ENCODE measurements at regions not wholly inside any gene's neighbourhood (a gene's known extent, or its start where the extent isn't known, plus 50 kb on each side); places are given as distances from the start of the nearest gene placed in this dataset.

GRCh38 chr18:2412281-2412680, 159.0 kb downstream of the METTL4 start:
- H2BK120ac ChIP-seq (ENCODE audit: low read depth, low read length): no peak overlapping the region
- H3K23ac ChIP-seq (ENCODE audit: low read length in 2 of 2): no peak overlapping the region
- no peak overlapping the region for H4K91ac ChIP-seq (ENCODE audit: low read length)
- H3K4ac ChIP-seq (ENCODE audit: low read depth in 1 of 2, low read length in 2 of 2): no peak overlapping the region
- H3K4me2 ChIP-seq (ENCODE audit: low read length, poor library complexity, severe bottlenecking): no peak overlapping the region
- no peak for DNase-seq
- 96% methylated on average over 3 of the region's 3 CpGs for WGBS
- no peak overlapping the region for H2AFZ ChIP-seq (ENCODE audit: low read depth, low read length)
- H3K27me3 ChIP-seq (ENCODE audit: control insufficient read depth in 1 of 2, insufficient read depth in 1 of 2, low read length in 2 of 2): no peaks in the 10 kb centered on the region
- no peak overlapping the region for H3K27ac ChIP-seq (ENCODE audit: low read length, poor library complexity, severe bottlenecking)
- H4K8ac ChIP-seq (ENCODE audit: low read length): no peak overlapping the region
- no peaks in the 10 kb centered on the region for H3K79me1 ChIP-seq (replicated peaks; ENCODE audit: low read length, poor library complexity, severe bottlenecking)
- H3K18ac ChIP-seq (ENCODE audit: low read depth in 1 of 2, low read length in 2 of 2): no peak overlapping the region
- no peak overlapping the region for H3K9ac ChIP-seq (ENCODE audit: low read length)
- no peak overlapping the region for H3K14ac ChIP-seq (ENCODE audit: low read length in 2 of 2)
- H3K9me3 ChIP-seq (ENCODE audit: control insufficient read depth, low read length): no peaks in the 10 kb centered on the region
- H2AK5ac ChIP-seq (ENCODE audit: low read length, severe bottlenecking): no peak overlapping the region
- H3K36me3 ChIP-seq (ENCODE audit: control insufficient read depth in 1 of 2, insufficient read depth in 2 of 2, low read depth in 1 of 2, low read length in 2 of 2): no peaks in the 10 kb centered on the region
- no peaks in the 10 kb centered on the region for H3K4me1 ChIP-seq (ENCODE audit: control insufficient read depth, insufficient read depth, low read depth, low read length)
- no peak overlapping the region for H2BK5ac ChIP-seq (ENCODE audit: low read depth, low read length, poor library complexity, severe bottlenecking)
- no peak overlapping the region for H2BK12ac ChIP-seq (ENCODE audit: low read length in 2 of 2)
- H3K4me3 ChIP-seq (ENCODE audit: insufficient read depth in 1 of 2, low read depth in 1 of 2, low read length in 2 of 2): no peak overlapping the region
- no peak overlapping the region for H2BK15ac ChIP-seq (ENCODE audit: low read depth, poor library complexity, severe bottlenecking)

GRCh38 chr18:2412996-2413751, 158.1 kb downstream of the METTL4 start:
- H3K9ac ChIP-seq (ENCODE audit: low read length): no peak overlapping the region
- H3K14ac ChIP-seq (ENCODE audit: low read length in 2 of 2): no peak overlapping the region
- H3K4me1 ChIP-seq (ENCODE audit: control insufficient read depth, insufficient read depth, low read depth, low read length): no peaks in the 10 kb centered on the region
- no peaks in the 10 kb centered on the region for H3K79me1 ChIP-seq (replicated peaks; ENCODE audit: low read length, poor library complexity, severe bottlenecking)
- no peak overlapping the region for H3K27ac ChIP-seq (ENCODE audit: low read length, poor library complexity, severe bottlenecking)
- H3K9me3 ChIP-seq (ENCODE audit: control insufficient read depth, low read length): no peaks in the 10 kb centered on the region
- peak overlapping the region in 1 of 2 experiments; percentile 22 for H2BK12ac ChIP-seq (ENCODE audit: low read length in 2 of 2)
- DNase-seq: no peak
- no peak overlapping the region for H4K8ac ChIP-seq (ENCODE audit: low read length)
- H2BK15ac ChIP-seq (ENCODE audit: low read depth, poor library complexity, severe bottlenecking): no peak overlapping the region
- H3K23ac ChIP-seq (ENCODE audit: low read length in 2 of 2): no peak overlapping the region
- H3K4ac ChIP-seq (ENCODE audit: low read depth in 1 of 2, low read length in 2 of 2): no peak overlapping the region
- H2AK5ac ChIP-seq (ENCODE audit: low read length, severe bottlenecking): no peak overlapping the region
- H3K4me3 ChIP-seq (ENCODE audit: insufficient read depth in 1 of 2, low read depth in 1 of 2, low read length in 2 of 2): no peak overlapping the region
- H3K4me2 ChIP-seq (ENCODE audit: low read length, poor library complexity, severe bottlenecking): no peak overlapping the region
- no peaks in the 10 kb centered on the region for H3K27me3 ChIP-seq (ENCODE audit: control insufficient read depth in 1 of 2, insufficient read depth in 1 of 2, low read length in 2 of 2)
- H3K18ac ChIP-seq (ENCODE audit: low read depth in 1 of 2, low read length in 2 of 2): no peak overlapping the region
- WGBS: 85% methylated on average over 7 of the region's 9 CpGs
- no peak overlapping the region for H2BK5ac ChIP-seq (ENCODE audit: low read depth, low read length, poor library complexity, severe bottlenecking)
- H4K91ac ChIP-seq (ENCODE audit: low read length): no peak overlapping the region
- H3K36me3 ChIP-seq (ENCODE audit: control insufficient read depth in 1 of 2, insufficient read depth in 2 of 2, low read depth in 1 of 2, low read length in 2 of 2): no peaks in the 10 kb centered on the region
- no peak overlapping the region for H2BK120ac ChIP-seq (ENCODE audit: low read depth, low read length)
- H2AFZ ChIP-seq (ENCODE audit: low read depth, low read length): no peak overlapping the region

GRCh38 chr18:2414235-2414634, 157.1 kb downstream of the METTL4 start:
- no peak overlapping the region for H2BK5ac ChIP-seq (ENCODE audit: low read depth, low read length, poor library complexity, severe bottlenecking)
- H4K91ac ChIP-seq (ENCODE audit: low read length): no peak overlapping the region
- H3K18ac ChIP-seq (ENCODE audit: low read depth in 1 of 2, low read length in 2 of 2): no peak overlapping the region
- no peak overlapping the region for H3K27ac ChIP-seq (ENCODE audit: low read length, poor library complexity, severe bottlenecking)
- H3K9ac ChIP-seq (ENCODE audit: low read length): no peak overlapping the region
- H3K4me2 ChIP-seq (ENCODE audit: low read length, poor library complexity, severe bottlenecking): no peak overlapping the region
- H3K4me3 ChIP-seq (ENCODE audit: insufficient read depth in 1 of 2, low read depth in 1 of 2, low read length in 2 of 2): no peak overlapping the region
- H4K8ac ChIP-seq (ENCODE audit: low read length): no peak overlapping the region
- no peak overlapping the region for H2AK5ac ChIP-seq (ENCODE audit: low read length, severe bottlenecking)
- no peaks in the 10 kb centered on the region for H3K36me3 ChIP-seq (ENCODE audit: control insufficient read depth in 1 of 2, insufficient read depth in 2 of 2, low read depth in 1 of 2, low read length in 2 of 2)
- no peak overlapping the region for H3K14ac ChIP-seq (ENCODE audit: low read length in 2 of 2)
- no peaks in the 10 kb centered on the region for H3K27me3 ChIP-seq (ENCODE audit: control insufficient read depth in 1 of 2, insufficient read depth in 1 of 2, low read length in 2 of 2)
- no peak overlapping the region for H2BK15ac ChIP-seq (ENCODE audit: low read depth, poor library complexity, severe bottlenecking)
- no peak overlapping the region for H3K4ac ChIP-seq (ENCODE audit: low read depth in 1 of 2, low read length in 2 of 2)
- no peak overlapping the region for H2BK12ac ChIP-seq (ENCODE audit: low read length in 2 of 2)
- no peak overlapping the region for H3K23ac ChIP-seq (ENCODE audit: low read length in 2 of 2)
- DNase-seq: no peak
- H2BK120ac ChIP-seq (ENCODE audit: low read depth, low read length): no peak overlapping the region
- H2AFZ ChIP-seq (ENCODE audit: low read depth, low read length): no peak overlapping the region
- no peaks in the 10 kb centered on the region for H3K79me1 ChIP-seq (replicated peaks; ENCODE audit: low read length, poor library complexity, severe bottlenecking)
- H3K9me3 ChIP-seq (ENCODE audit: control insufficient read depth, low read length): no peaks in the 10 kb centered on the region
- no peaks in the 10 kb centered on the region for H3K4me1 ChIP-seq (ENCODE audit: control insufficient read depth, insufficient read depth, low read depth, low read length)

- no peaks in the 10 kb centered on the region for H3K4me1 ChIP-seq (ENCODE audit: control insufficient read depth, insufficient read depth, low read depth, low read length)
- no peak for DNase-seq
- H2BK12ac ChIP-seq (ENCODE audit: low read length in 2 of 2): no peak overlapping the region
- no peak overlapping the region for H3K18ac ChIP-seq (ENCODE audit: low read depth in 1 of 2, low read length in 2 of 2)
- no peaks in the 10 kb centered on the region for H3K79me1 ChIP-seq (replicated peaks; ENCODE audit: low read length, poor library complexity, severe bottlenecking)
- H2BK120ac ChIP-seq (ENCODE audit: low read depth, low read length): no peak overlapping the region
- H3K27ac ChIP-seq (ENCODE audit: low read length, poor library complexity, severe bottlenecking): no peak overlapping the region
- WGBS: 92% methylated on average over 3 of the region's 3 CpGs
- H3K4me3 ChIP-seq (ENCODE audit: insufficient read depth in 1 of 2, low read depth in 1 of 2, low read length in 2 of 2): no peak overlapping the region
- H3K9me3 ChIP-seq (ENCODE audit: control insufficient read depth, low read length): no peaks in the 10 kb centered on the region
- H4K8ac ChIP-seq (ENCODE audit: low read length): no peak overlapping the region
- H3K4ac ChIP-seq (ENCODE audit: low read depth in 1 of 2, low read length in 2 of 2): no peak overlapping the region
- H3K14ac ChIP-seq (ENCODE audit: low read length in 2 of 2): no peak overlapping the region
- H2AK5ac ChIP-seq (ENCODE audit: low read length, severe bottlenecking): no peak overlapping the region
- H4K91ac ChIP-seq (ENCODE audit: low read length): no peak overlapping the region
- H2BK15ac ChIP-seq (ENCODE audit: low read depth, poor library complexity, severe bottlenecking): no peak overlapping the region
- no peak overlapping the region for H3K4me2 ChIP-seq (ENCODE audit: low read length, poor library complexity, severe bottlenecking)
- H2AFZ ChIP-seq (ENCODE audit: low read depth, low read length): no peak overlapping the region
- H3K9ac ChIP-seq (ENCODE audit: low read length): no peak overlapping the region
- no peaks in the 10 kb centered on the region for H3K36me3 ChIP-seq (ENCODE audit: control insufficient read depth in 1 of 2, insufficient read depth in 2 of 2, low read depth in 1 of 2, low read length in 2 of 2)
- H2BK5ac ChIP-seq (ENCODE audit: low read depth, low read length, poor library complexity, severe bottlenecking): no peak overlapping the region
- no peak overlapping the region for H3K23ac ChIP-seq (ENCODE audit: low read length in 2 of 2)
- H3K27me3 ChIP-seq (ENCODE audit: control insufficient read depth in 1 of 2, insufficient read depth in 1 of 2, low read length in 2 of 2): no peaks in the 10 kb centered on the region
Observed at GRCh38 chr18:2415656-2416055, 155.6 kb downstream of the METTL4 start.
